SK-N-SH (cell line): ENCODE measurements at regions not wholly inside any gene's neighbourhood (a gene's known extent, or its start where the extent isn't known, plus 50 kb on each side); places are given as distances from the start of the nearest gene placed in this dataset.

Experiments used
- CTCF ChIA-PET: fragments of 300-600, 350-600 bp; formaldehyde crosslinking; extraction: SDS; loops from one replicate; lab custom pipeline; 2021; lab: Yijun Ruan, JAX
- POLR2A ChIA-PET: fragments of 350-600 bp; sonication (Branson Sonifier 250); formaldehyde crosslinking; extraction: SDS; loops from one replicate; lab custom pipeline; 2020; ENCODE audit warnings: antibody characterized with exemption, inconsistent platforms; lab: Yijun Ruan, JAX
- DNase-seq: peaks from one replicate; pipeline ENCODE4 v3.0.0; 2012
- H2AFZ ChIP-seq: fragments of 200-600 bp; sonication (generic); 2 replicates; pipeline ENCODE4 v1.8.1; 2016; ENCODE audit warnings: antibody characterized with exemption, mild to moderate bottlenecking, low read depth
- H3F3A ChIP-seq: fragments of 200-600 bp; sonication (generic); replicated peaks from 2 replicates; pipeline ENCODE3; 2016; ENCODE audit warnings: antibody characterized with exemption, mild to moderate bottlenecking; ENCODE audit not compliant: insufficient read depth
- H3K27ac ChIP-seq, 2 experiments: fragments of 200-500 bp in 1 of 2; fragments of 200-600 bp in 1 of 2; sonication (Bioruptor generic) in 1 of 2; sonication (generic), shearing (Covaris generic) in 1 of 2; 2 replicates each; pipeline versions ENCODE4 v1.5.1 to v1.6.1; 2014 to 2016; ENCODE audit warnings: low read depth in 2 of 2, inconsistent platforms in 1 of 2, low read length in 1 of 2, mild to moderate bottlenecking in 1 of 2, mixed read lengths in 1 of 2
- H3K27me3 ChIP-seq: fragments of 200-600 bp; sonication (generic), shearing (Covaris generic); 2 replicates; pipeline ENCODE4 v1.6.1; 2016; ENCODE audit warnings: mixed run types; ENCODE audit not compliant: insufficient read depth
- H3K36me3 ChIP-seq, 2 experiments: fragments of 200-500 bp in 1 of 2; fragments of 200-600 bp in 1 of 2; sonication (Bioruptor generic) in 1 of 2; sonication (generic) in 1 of 2; replicated peaks in 1 of 2; 2 replicates each; pipeline versions ENCODE3 to v1.5.1; 2014 to 2016; ENCODE audit warnings: low read length in 1 of 2, mild to moderate bottlenecking in 1 of 2; ENCODE audit not compliant: insufficient read depth in 2 of 2, control insufficient read depth in 1 of 2
- H3K4me1 ChIP-seq, 2 experiments: fragments of 200-500 bp in 1 of 2; fragments of 200-600 bp in 1 of 2; sonication (Bioruptor generic) in 1 of 2; sonication (generic), shearing (Covaris generic) in 1 of 2; 2 replicates each; pipeline versions ENCODE4 v1.5.1 to v1.6.1; 2014 to 2016; ENCODE audit warnings: low read depth in 1 of 2, low read length in 1 of 2, mixed run types in 1 of 2; ENCODE audit not compliant: insufficient read depth in 2 of 2, control insufficient read depth in 1 of 2
- H3K4me2 ChIP-seq: fragments of 200-600 bp; sonication (generic), shearing (Covaris generic); 2 replicates; pipeline ENCODE4 v1.6.1; 2017; ENCODE audit warnings: mixed run types
- H3K4me3 ChIP-seq, 2 experiments: fragments of 200-500 bp in 1 of 2; fragments of 200-600 bp in 1 of 2; sonication (Bioruptor generic) in 1 of 2; sonication (generic), shearing (Covaris generic) in 1 of 2; 2 replicates each; pipeline versions ENCODE4 v1.5.1 to v1.8.1; 2014 to 2016; ENCODE audit warnings: low read depth in 2 of 2, inconsistent platforms in 1 of 2, low read length in 1 of 2, mild to moderate bottlenecking in 1 of 2, mixed read lengths in 1 of 2, moderate library complexity in 1 of 2
- H3K79me2 ChIP-seq: fragments of 200-600 bp; sonication (generic); 2 replicates; pipeline ENCODE4 v1.8.1; 2017; ENCODE audit warnings: mild to moderate bottlenecking; ENCODE audit not compliant: insufficient read depth
- H3K9ac ChIP-seq: fragments of 200-600 bp; sonication (generic); 2 replicates; pipeline ENCODE4 v1.6.1; 2017; ENCODE audit warnings: mixed run types
- H3K9me2 ChIP-seq: fragments of 200-600 bp; sonication (generic); 2 replicates; pipeline ENCODE4 v1.6.1; 2017; ENCODE audit warnings: mixed run types
- H3K9me3 ChIP-seq: fragments of 200-600 bp; sonication (generic); 2 replicates; pipeline ENCODE4 v1.6.1; 2017; ENCODE audit warnings: mixed run types, mild to moderate bottlenecking, moderate library complexity
- H4K20me1 ChIP-seq: fragments of 200-600 bp; sonication (generic); 2 replicates; pipeline ENCODE4 v1.6.1; 2017; ENCODE audit warnings: mild to moderate bottlenecking, mixed run types; ENCODE audit not compliant: insufficient read depth
- EZH2phosphoT487 ChIP-seq: fragments of 200-600 bp; sonication (generic); IDR thresholded peaks from 2 replicates; pipeline ENCODE4 v1.6.1; 2017; ENCODE audit warnings: low read depth, mixed run types, mild to moderate bottlenecking, antibody characterized with exemption, moderate library complexity, borderline replicate concordance
- GABPA ChIP-seq: IDR thresholded peaks from 2 replicates; pipeline ENCODE4 v1.4.0; 2012; ENCODE audit warnings: low read depth, mild to moderate bottlenecking
- GATA2 ChIP-seq: sonication (generic); formaldehyde crosslinking; IDR thresholded peaks from 2 replicates; pipeline ENCODE4 v1.5.0; 2020; ENCODE audit warnings: mild to moderate bottlenecking, missing genetic modification reagents
- NFIC ChIP-seq: IDR thresholded peaks from 2 replicates; pipeline ENCODE4 v1.4.0; 2012; ENCODE audit warnings: borderline replicate concordance
- POLR2AphosphoS5 ChIP-seq: IDR thresholded peaks from 2 replicates; pipeline ENCODE4 v1.6.1; 2012; ENCODE audit warnings: low read depth, low read length
- RCOR1 ChIP-seq: fragments of 150-350 bp; IDR thresholded peaks from 2 replicates; pipeline ENCODE4 v1.6.1; 2017; ENCODE audit warnings: antibody characterized with exemption, low read length
- TAF1 ChIP-seq: IDR thresholded peaks from 2 replicates; pipeline ENCODE4 v1.6.1; 2012; ENCODE audit warnings: low read depth, mild to moderate bottlenecking, low read length, moderate library complexity, borderline replicate concordance
- TEAD4 ChIP-seq: IDR thresholded peaks from 2 replicates; pipeline ENCODE4 v1.4.0; 2012; ENCODE audit warnings: mild to moderate bottlenecking, borderline replicate concordance; ENCODE audit not compliant: insufficient read depth
- YY1 ChIP-seq: IDR thresholded peaks from 2 replicates; pipeline ENCODE4 v1.4.0; 2012; ENCODE audit warnings: low read depth, mild to moderate bottlenecking
- WGBS: methylation state at CpG from one replicate; pipeline ENCODE4 v1.1.6; 2017; ENCODE audit warnings: low lambda C conversion rate; 5-methylcytosine and 5-hydroxymethylcytosine counted together
- TF ChIP-seq, protein P1 (sequence below): IDR thresholded peaks from 2 replicates; pipeline ENCODE4 v1.4.0; 2012; ENCODE audit warnings: low read depth, borderline replicate concordance
- TF ChIP-seq, protein P2 (sequence below): IDR thresholded peaks from 2 replicates; pipeline ENCODE4 v1.4.0; 2012; ENCODE audit warnings: low read depth
- TF ChIP-seq, protein P3 (sequence below): IDR thresholded peaks from 2 replicates; pipeline ENCODE4 v1.4.0; 2012; ENCODE audit warnings: low read depth, borderline replicate concordance
- TF ChIP-seq, protein P4 (sequence below): IDR thresholded peaks from 2 replicates; pipeline ENCODE4 v1.6.1; 2012; ENCODE audit warnings: mild to moderate bottlenecking, low read depth, low read length, moderate library complexity
- TF ChIP-seq, protein P5 (sequence below): fragments of 150-350 bp; IDR thresholded peaks from 2 replicates; pipeline ENCODE4 v1.6.1; 2017; ENCODE audit warnings: antibody characterized with exemption, low read length, low read depth, borderline replicate concordance
- TF ChIP-seq, protein P6 (sequence below): IDR thresholded peaks from 2 replicates; pipeline ENCODE4; 2012

DNA sequence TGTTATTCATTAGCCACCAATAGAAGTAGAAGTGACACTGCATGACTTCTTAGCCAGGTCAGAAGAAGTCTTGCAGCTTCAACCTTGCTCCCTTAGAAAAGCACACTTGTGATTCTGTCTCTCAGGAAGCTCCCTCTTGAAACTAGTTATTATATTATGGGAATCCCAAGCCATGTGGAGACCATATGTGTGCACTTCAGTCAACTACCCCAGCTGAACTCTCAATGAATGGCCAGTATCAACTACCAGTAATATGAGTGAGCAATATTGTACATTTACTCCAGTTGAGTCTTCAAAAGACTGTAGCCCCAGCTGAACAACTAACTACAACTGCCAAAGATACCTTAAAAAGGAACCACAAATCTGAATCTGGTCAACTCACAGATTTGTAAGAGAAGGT is 77.1 kb upstream of the GABRA3 start:
- H3F3A ChIP-seq, result no peaks in the 10 kb centered on the region
- POLR2A ChIA-PET, result no interaction called here

DNA sequence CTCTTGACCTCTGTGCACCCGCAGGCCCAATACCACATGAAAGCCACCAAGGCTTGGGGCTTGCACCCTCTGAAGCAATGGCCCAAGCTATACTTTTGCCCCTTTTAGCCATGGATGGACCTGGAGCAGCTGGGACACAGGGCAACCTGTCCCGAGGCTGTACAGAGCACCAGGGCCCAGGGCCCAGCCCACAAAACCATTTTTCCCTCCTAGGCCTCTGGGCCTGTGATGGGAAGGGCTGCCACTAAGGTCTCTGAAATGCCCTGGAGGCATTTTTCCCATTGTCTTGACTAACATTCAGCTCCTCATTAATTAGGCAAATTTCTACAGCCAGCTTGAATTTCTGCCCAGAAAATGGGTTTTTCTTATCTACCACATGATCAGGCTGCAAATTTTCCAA is 79.9 kb upstream of the GABRA3 start:
- ChIA-PET CTCF (no interaction called here), POLR2A (no interaction called here)
- no peaks in the 10 kb centered on the region for H3K36me3 ChIP-seq
- no peaks in the 10 kb centered on the region for H4K20me1 ChIP-seq
- H3K4me2 ChIP-seq, result no peak overlapping the region
- no peaks in the 10 kb centered on the region for H3K27me3 ChIP-seq
- no peak overlapping the region for H3K27ac ChIP-seq
- no peaks in the 10 kb centered on the region for H3K9me3 ChIP-seq
- H2AFZ ChIP-seq, result no peak overlapping the region
- no peaks in the 10 kb centered on the region for H3K4me1 ChIP-seq
- no peaks in the 10 kb centered on the region for H3K79me2 ChIP-seq
- TF ChIP-seq, protein P1, sequence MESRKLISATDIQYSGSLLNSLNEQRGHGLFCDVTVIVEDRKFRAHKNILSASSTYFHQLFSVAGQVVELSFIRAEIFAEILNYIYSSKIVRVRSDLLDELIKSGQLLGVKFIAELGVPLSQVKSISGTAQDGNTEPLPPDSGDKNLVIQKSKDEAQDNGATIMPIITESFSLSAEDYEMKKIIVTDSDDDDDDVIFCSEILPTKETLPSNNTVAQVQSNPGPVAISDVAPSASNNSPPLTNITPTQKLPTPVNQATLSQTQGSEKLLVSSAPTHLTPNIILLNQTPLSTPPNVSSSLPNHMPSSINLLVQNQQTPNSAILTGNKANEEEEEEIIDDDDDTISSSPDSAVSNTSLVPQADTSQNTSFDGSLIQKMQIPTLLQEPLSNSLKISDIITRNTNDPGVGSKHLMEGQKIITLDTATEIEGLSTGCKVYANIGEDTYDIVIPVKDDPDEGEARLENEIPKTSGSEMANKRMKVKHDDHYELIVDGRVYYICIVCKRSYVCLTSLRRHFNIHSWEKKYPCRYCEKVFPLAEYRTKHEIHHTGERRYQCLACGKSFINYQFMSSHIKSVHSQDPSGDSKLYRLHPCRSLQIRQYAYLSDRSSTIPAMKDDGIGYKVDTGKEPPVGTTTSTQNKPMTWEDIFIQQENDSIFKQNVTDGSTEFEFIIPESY, result no peak
- TF ChIP-seq, protein P2, sequence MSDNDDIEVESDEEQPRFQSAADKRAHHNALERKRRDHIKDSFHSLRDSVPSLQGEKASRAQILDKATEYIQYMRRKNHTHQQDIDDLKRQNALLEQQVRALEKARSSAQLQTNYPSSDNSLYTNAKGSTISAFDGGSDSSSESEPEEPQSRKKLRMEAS, result no peak
- TF ChIP-seq NFIC (no peak), RCOR1 (no peak), TEAD4 (no peak), TAF1 (no peak), EZH2phosphoT487 (no peak), POLR2AphosphoS5 (no peak)
- TF ChIP-seq, protein P3, sequence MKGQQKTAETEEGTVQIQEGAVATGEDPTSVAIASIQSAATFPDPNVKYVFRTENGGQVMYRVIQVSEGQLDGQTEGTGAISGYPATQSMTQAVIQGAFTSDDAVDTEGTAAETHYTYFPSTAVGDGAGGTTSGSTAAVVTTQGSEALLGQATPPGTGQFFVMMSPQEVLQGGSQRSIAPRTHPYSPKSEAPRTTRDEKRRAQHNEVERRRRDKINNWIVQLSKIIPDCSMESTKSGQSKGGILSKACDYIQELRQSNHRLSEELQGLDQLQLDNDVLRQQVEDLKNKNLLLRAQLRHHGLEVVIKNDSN, result no peak
- TF ChIP-seq, protein P4, sequence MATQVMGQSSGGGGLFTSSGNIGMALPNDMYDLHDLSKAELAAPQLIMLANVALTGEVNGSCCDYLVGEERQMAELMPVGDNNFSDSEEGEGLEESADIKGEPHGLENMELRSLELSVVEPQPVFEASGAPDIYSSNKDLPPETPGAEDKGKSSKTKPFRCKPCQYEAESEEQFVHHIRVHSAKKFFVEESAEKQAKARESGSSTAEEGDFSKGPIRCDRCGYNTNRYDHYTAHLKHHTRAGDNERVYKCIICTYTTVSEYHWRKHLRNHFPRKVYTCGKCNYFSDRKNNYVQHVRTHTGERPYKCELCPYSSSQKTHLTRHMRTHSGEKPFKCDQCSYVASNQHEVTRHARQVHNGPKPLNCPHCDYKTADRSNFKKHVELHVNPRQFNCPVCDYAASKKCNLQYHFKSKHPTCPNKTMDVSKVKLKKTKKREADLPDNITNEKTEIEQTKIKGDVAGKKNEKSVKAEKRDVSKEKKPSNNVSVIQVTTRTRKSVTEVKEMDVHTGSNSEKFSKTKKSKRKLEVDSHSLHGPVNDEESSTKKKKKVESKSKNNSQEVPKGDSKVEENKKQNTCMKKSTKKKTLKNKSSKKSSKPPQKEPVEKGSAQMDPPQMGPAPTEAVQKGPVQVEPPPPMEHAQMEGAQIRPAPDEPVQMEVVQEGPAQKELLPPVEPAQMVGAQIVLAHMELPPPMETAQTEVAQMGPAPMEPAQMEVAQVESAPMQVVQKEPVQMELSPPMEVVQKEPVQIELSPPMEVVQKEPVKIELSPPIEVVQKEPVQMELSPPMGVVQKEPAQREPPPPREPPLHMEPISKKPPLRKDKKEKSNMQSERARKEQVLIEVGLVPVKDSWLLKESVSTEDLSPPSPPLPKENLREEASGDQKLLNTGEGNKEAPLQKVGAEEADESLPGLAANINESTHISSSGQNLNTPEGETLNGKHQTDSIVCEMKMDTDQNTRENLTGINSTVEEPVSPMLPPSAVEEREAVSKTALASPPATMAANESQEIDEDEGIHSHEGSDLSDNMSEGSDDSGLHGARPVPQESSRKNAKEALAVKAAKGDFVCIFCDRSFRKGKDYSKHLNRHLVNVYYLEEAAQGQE, result no peak
- no peaks in the 10 kb centered on the region for H3F3A ChIP-seq
- DNase-seq, result no peak
- H3K9me2 ChIP-seq, result no peaks in the 10 kb centered on the region
- H3K9ac ChIP-seq, result no peak overlapping the region
- H3K4me3 ChIP-seq, result no peak overlapping the region
- WGBS, result 11% methylated on average over 1 of the region's 2 CpGs

More for the DNA sequence above, 77.1 kb upstream of the GABRA3 start:
- DNase-seq, result no peak
- Histone ChIP-seq H3K4me3 (no peak overlapping the region), H3K4me1 (no peaks in the 10 kb centered on the region), H3K27ac (no peak overlapping the region), H4K20me1 (no peaks in the 10 kb centered on the region), H3K36me3 (no peaks in the 10 kb centered on the region), H3K9ac (no peak overlapping the region), H3K9me3 (no peaks in the 10 kb centered on the region), H3K4me2 (no peak overlapping the region), H3K9me2 (no peaks in the 10 kb centered on the region), H2AFZ (no peak overlapping the region), H3K27me3 (no peaks in the 10 kb centered on the region), H3K79me2 (no peaks in the 10 kb centered on the region)
- TF ChIP-seq POLR2AphosphoS5 (no peak), YY1 (no peak), GABPA (no peak), TAF1 (no peak), GATA2 (no peak)
- TF ChIP-seq, protein P5, sequence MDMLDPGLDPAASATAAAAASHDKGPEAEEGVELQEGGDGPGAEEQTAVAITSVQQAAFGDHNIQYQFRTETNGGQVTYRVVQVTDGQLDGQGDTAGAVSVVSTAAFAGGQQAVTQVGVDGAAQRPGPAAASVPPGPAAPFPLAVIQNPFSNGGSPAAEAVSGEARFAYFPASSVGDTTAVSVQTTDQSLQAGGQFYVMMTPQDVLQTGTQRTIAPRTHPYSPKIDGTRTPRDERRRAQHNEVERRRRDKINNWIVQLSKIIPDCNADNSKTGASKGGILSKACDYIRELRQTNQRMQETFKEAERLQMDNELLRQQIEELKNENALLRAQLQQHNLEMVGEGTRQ, result no peak
- TF ChIP-seq, protein P6, sequence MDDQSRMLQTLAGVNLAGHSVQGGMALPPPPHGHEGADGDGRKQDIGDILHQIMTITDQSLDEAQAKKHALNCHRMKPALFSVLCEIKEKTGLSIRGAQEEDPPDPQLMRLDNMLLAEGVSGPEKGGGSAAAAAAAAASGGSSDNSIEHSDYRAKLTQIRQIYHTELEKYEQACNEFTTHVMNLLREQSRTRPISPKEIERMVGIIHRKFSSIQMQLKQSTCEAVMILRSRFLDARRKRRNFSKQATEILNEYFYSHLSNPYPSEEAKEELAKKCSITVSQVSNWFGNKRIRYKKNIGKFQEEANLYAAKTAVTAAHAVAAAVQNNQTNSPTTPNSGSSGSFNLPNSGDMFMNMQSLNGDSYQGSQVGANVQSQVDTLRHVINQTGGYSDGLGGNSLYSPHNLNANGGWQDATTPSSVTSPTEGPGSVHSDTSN, result no peak
- TF ChIP-seq, protein P3, result no peak
- CTCF ChIA-PET, result interaction anchor here (0.7 kb wide), 1 partner anchor 17 kb away, joined by 3 read pairs; no protein-coding TSS in a partner anchor
